ENCODE measurements at regions not wholly inside any gene's neighbourhood (a gene's known extent, or its start where the extent isn't known, plus 50 kb on each side); places are given as distances from the start of the nearest gene placed in this dataset.

DNA sequence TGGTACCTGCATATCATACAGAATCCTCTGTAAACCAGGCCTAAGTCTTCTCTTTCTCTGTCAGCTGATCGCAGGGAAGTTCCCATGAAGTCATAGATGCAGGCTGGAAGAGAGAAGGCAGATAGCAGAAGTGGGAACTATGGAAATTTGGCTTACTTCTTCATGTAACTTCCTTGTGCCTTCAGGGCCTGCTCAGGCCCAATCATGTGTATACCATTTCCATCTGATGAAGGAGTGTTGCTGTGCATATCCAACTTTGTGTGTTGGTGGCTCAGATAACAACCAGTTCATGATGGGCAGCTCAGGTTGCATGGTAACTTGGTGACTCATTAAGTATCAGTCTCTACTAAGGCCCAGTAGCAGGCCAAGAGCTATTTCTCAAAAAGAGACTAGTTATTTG lies 53.1 kb upstream of the CEP295 start:
- no peak overlapping the region for H3K4me3 ChIP-seq (ENCODE audit: low read depth, low read length)
- TF ChIP-seq, protein P1, sequence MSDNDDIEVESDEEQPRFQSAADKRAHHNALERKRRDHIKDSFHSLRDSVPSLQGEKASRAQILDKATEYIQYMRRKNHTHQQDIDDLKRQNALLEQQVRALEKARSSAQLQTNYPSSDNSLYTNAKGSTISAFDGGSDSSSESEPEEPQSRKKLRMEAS (IDR thresholded peaks at IDR 0.05; ENCODE audit: low read depth, low read length), result no peak
- no peak for TF ChIP-seq POLR2A (IDR thresholded peaks at IDR 0.05; ENCODE audit: extremely low read depth, insufficient read length)
- TF ChIP-seq, protein P2, sequence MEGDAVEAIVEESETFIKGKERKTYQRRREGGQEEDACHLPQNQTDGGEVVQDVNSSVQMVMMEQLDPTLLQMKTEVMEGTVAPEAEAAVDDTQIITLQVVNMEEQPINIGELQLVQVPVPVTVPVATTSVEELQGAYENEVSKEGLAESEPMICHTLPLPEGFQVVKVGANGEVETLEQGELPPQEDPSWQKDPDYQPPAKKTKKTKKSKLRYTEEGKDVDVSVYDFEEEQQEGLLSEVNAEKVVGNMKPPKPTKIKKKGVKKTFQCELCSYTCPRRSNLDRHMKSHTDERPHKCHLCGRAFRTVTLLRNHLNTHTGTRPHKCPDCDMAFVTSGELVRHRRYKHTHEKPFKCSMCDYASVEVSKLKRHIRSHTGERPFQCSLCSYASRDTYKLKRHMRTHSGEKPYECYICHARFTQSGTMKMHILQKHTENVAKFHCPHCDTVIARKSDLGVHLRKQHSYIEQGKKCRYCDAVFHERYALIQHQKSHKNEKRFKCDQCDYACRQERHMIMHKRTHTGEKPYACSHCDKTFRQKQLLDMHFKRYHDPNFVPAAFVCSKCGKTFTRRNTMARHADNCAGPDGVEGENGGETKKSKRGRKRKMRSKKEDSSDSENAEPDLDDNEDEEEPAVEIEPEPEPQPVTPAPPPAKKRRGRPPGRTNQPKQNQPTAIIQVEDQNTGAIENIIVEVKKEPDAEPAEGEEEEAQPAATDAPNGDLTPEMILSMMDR (IDR thresholded peaks at IDR 0.05; ENCODE audit: low read depth, low read length), result no peak
- no peak for TF ChIP-seq MYC (IDR thresholded peaks at IDR 0.05; ENCODE audit: low read depth, low read length)
- no peak for DNase-seq (ENCODE audit: low read depth)

DNA sequence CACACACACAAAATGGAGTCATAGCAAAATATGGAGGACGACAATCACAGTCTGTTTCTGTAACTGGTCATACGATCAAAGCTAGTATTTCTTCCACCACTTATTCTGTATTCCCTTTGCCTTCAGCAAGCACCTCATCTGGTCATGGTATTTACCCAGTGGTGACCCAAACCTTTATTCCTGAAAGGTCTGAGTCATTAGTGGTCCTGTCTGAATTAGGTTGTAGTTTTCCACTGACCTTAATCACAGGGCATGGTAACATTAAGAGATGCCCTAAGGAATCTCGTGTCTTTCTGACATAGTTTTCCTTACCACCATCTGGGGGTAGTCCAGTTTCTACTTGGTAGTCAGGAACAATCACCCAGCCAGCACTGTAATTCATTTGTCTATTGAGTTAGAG lies 54.8 kb upstream of the CEP295 start:
- no peak for DNase-seq (ENCODE audit: low read depth)
- H3K4me3 ChIP-seq (ENCODE audit: low read depth, low read length), result no peak overlapping the region
- TF ChIP-seq, protein P2 (IDR thresholded peaks at IDR 0.05; ENCODE audit: low read depth, low read length), result no peak

DNA sequence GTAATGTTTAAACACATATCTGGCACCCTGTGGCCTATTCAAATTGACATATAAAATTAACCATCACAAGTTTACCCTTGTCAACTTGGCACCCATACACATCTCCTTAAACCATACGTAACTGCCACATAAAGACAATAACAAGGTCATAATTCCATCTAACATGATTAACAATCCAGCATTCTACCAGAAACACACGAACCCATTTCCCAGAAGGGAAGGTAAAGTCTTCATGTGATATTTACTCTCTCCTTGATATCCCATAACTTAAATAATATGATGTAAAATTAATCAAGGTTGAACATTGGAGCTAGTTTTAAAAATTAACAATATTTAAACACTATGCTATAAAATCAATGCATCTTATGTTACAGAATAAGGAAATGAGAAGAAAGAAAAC lies 55.2 kb upstream of the CEP295 start:
- no peak overlapping the region for H3K4me3 ChIP-seq (ENCODE audit: low read depth, low read length)
- TF ChIP-seq, protein P1 (IDR thresholded peaks at IDR 0.05; ENCODE audit: low read depth, low read length), result no peak
- TF ChIP-seq, protein P2 (IDR thresholded peaks at IDR 0.05; ENCODE audit: low read depth, low read length), result no peak
- no peak for TF ChIP-seq MYC (IDR thresholded peaks at IDR 0.05; ENCODE audit: low read depth, low read length)
- TF ChIP-seq POLR2A (IDR thresholded peaks at IDR 0.05; ENCODE audit: extremely low read depth, insufficient read length), result no peak
- no peak for DNase-seq (ENCODE audit: low read depth)

DNA sequence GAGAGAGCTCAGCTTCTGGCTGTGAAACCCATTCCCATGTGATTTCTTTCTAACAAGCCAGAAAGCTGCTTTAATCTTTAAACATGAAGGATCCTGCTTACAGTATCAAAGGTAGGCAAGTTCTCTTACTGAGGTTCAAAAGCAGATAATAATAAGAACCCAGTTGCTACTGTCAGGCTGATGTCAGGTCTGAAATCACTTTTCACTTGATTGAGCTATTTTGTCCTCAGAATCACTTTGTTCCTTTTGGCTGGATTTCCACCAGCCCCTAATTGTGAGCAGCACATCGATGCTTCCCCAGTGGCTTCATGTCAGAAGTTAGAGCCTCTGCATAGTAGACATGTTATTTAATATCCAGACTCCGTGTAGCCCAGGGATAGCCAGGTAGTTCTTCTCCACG lies 55.8 kb upstream of the CEP295 start:
- DNase-seq (ENCODE audit: low read depth), result no peak
- H3K4me3 ChIP-seq (ENCODE audit: low read depth, low read length), result no peak overlapping the region
- TF ChIP-seq MYC (IDR thresholded peaks at IDR 0.05; ENCODE audit: low read depth, low read length) (no peak), POLR2A (IDR thresholded peaks at IDR 0.05; ENCODE audit: extremely low read depth, insufficient read length) (no peak)
- TF ChIP-seq, protein P1 (IDR thresholded peaks at IDR 0.05; ENCODE audit: low read depth, low read length), result no peak
- TF ChIP-seq, protein P2 (IDR thresholded peaks at IDR 0.05; ENCODE audit: low read depth, low read length), result no peak

DNA sequence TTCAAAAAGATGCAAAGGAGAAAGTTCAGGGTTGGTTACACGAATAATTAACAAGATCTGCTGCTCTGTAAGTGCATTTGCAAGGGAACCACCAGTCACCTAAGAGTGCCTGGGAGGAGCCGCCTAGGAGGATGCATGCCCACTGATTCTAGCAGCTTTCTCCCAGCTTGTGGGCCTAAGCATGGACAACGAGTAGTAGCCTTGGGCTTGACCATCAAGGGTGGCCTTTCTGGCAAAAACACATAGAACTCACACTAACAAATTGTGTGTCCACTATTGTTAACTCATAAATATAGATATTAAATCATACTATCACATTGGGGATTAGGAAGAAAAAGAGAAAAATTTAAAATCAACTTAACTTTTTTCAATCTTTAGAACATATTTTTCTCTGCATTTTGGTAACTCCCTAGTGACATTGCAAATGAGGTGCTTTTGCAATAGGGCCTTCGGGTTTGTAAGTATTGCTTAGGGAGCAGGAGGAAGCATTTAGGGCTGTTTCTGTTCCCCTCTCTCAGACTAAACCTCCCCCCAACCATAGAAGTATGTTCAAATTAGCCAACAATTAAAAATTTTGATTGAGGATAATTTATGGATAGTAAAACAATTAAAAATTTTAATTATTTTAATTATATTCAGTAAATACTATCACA lies 57.3 kb upstream of the CEP295 start:
- peak; percentile 65 for DNase-seq (ENCODE audit: low read depth)
- H3K4me3 ChIP-seq (ENCODE audit: low read depth, low read length), result no peak overlapping the region
- TF ChIP-seq, protein P1 (IDR thresholded peaks at IDR 0.05; ENCODE audit: low read depth, low read length), result no peak
- TF ChIP-seq MYC (IDR thresholded peaks at IDR 0.05; ENCODE audit: low read depth, low read length) (no peak), POLR2A (IDR thresholded peaks at IDR 0.05; ENCODE audit: extremely low read depth, insufficient read length) (no peak)
- TF ChIP-seq, protein P2 (IDR thresholded peaks at IDR 0.05; ENCODE audit: low read depth, low read length), result no peak

Data from NB4 (cell line).